D341Med (cell line): ENCODE measurements at regions not wholly inside any gene's neighbourhood (a gene's known extent, or its start where the extent isn't known, plus 50 kb on each side); places are given as distances from the start of the nearest gene placed in this dataset.
"Not testable (repeated sequence)": the region's sequence is repeated elsewhere in the genome, so short reads cannot be mapped to it uniquely, and the experiment has no call there.

Experiments
- DNase-seq: peaks from one replicate; pipeline ENCODE4 v3.0.0; 2012; ENCODE audit warnings: low spot score

- no peak for DNase-seq
These were observed 86.3 kb downstream of the NUS1 start for GRCh38 chr6:117761610-117762009.

- no peak for DNase-seq
These were observed 96.1 kb downstream of the NUS1 start for GRCh38 chr6:117771403-117771802.

- DNase-seq, result no peak
These were observed 101.2 kb downstream of the NUS1 start for GRCh38 chr6:117776441-117776840.

GRCh38 chr6:117781550-117781949 lies 106.3 kb downstream of the NUS1 start:
- DNase-seq, result no peak

- DNase-seq, result no peak
These were observed 108.0 kb downstream of the NUS1 start for GRCh38 chr6:117783279-117783678.

GRCh38 chr6:117791012-117791411 lies 115.7 kb downstream of the NUS1 start:
- DNase-seq, result no peak

- no peak for DNase-seq
These were observed 111.8 kb upstream of the SLC35F1 start for GRCh38 chr6:117795234-117795633.

GRCh38 chr6:117798819-117799218 lies 108.2 kb upstream of the SLC35F1 start:
- DNase-seq, result not testable (repeated sequence)

GRCh38 chr6:117810269-117810668 lies 96.8 kb upstream of the SLC35F1 start:
- DNase-seq, result no peak

- no peak for DNase-seq
These were observed 89.6 kb upstream of the SLC35F1 start for GRCh38 chr6:117817499-117817898.

GRCh38 chr6:117817992-117818391 lies 89.1 kb upstream of the SLC35F1 start:
- DNase-seq, result no peak

- no peak for DNase-seq
These were observed 88.6 kb upstream of the SLC35F1 start for GRCh38 chr6:117818449-117818848.

GRCh38 chr6:117829594-117830319 lies 77.3 kb upstream of the SLC35F1 start:
- peak; percentile 70 for DNase-seq

- DNase-seq, result no peak
These were observed 69.8 kb upstream of the SLC35F1 start for GRCh38 chr6:117837261-117837660.

- no peak for DNase-seq
These were observed 66.5 kb upstream of the SLC35F1 start for GRCh38 chr6:117840541-117840983.

- DNase-seq, result no peak
These were observed 59.2 kb upstream of the SLC35F1 start for GRCh38 chr6:117847912-117848311.

- no peak for DNase-seq
These were observed 58.0 kb upstream of the SLC35F1 start for GRCh38 chr6:117849087-117849486.
